Neural crest cell (in vitro differentiated cells): ENCODE measurements at regions not wholly inside any gene's neighbourhood (a gene's known extent, or its start where the extent isn't known, plus 50 kb on each side); places are given as distances from the start of the nearest gene placed in this dataset.
A peak's percentile ranks its signal among the peaks of the same experiment; 100 is the strongest.

Source experiments
- DNase-seq: peaks from one replicate; pipeline ENCODE4 v3.0.0; 2021; ENCODE audit warnings: low read depth, mixed read lengths, low spot score
- H3K27ac Mint-ChIP-seq: one replicate; pipeline ENCODE4 v1.8.0; 2021; ENCODE audit warnings: mild to moderate bottlenecking, mixed read lengths; ENCODE audit not compliant: unreplicated experiment
- H3K27me3 Mint-ChIP-seq: 2 replicates; pipeline ENCODE4 v1.8.0; 2021; ENCODE audit warnings: low read depth, mild to moderate bottlenecking, mixed read lengths
- H3K36me3 Mint-ChIP-seq: 2 replicates; pipeline ENCODE4 v1.8.0; 2021; ENCODE audit warnings: low read depth, mild to moderate bottlenecking, mixed read lengths
- H3K4me1 Mint-ChIP-seq: 2 replicates; pipeline ENCODE4 v1.8.0; 2021; ENCODE audit warnings: mixed read lengths
- H3K4me3 Mint-ChIP-seq: one replicate; pipeline ENCODE4 v1.8.0; 2021; ENCODE audit warnings: mild to moderate bottlenecking, mixed read lengths
- H3K9me3 Mint-ChIP-seq: 2 replicates; pipeline ENCODE4 v1.8.0; 2021; ENCODE audit warnings: mixed read lengths
- CTCF ChIP-seq: fragments of 200-600 bp; sonication (generic); conservative IDR thresholded peaks from 2 replicates; pipeline ENCODE4 v1.5.0; 2021; ENCODE audit warnings: antibody characterized with exemption, mild to moderate bottlenecking

GRCh38 chr18:38664929-38665328, 1099.3 kb upstream of the CELF4 start:
- Mint-ChIP-seq H3K27ac (peak overlapping the region; percentile 7), H3K36me3 (no peaks in the 10 kb centered on the region), H3K4me3 (no peak overlapping the region), H3K4me1 (no peaks in the 10 kb centered on the region), H3K27me3 (no peaks in the 10 kb centered on the region), H3K9me3 (no peaks in the 10 kb centered on the region)
- TF ChIP-seq CTCF, result no peak
- DNase-seq, result no peak

- no peaks in the 10 kb centered on the region for H3K9me3 Mint-ChIP-seq
- H3K4me3 Mint-ChIP-seq, result no peak overlapping the region
These were observed 1098.1 kb upstream of the CELF4 start for GRCh38 chr18:38663682-38664081.

GRCh38 chr18:38663270-38663669, 1097.7 kb upstream of the CELF4 start:
- Mint-ChIP-seq H3K27ac (no peak overlapping the region), H3K36me3 (no peaks in the 10 kb centered on the region), H3K4me1 (no peaks in the 10 kb centered on the region), H3K9me3 (no peaks in the 10 kb centered on the region), H3K4me3 (no peak overlapping the region), H3K27me3 (no peaks in the 10 kb centered on the region)
- no peak for DNase-seq
- TF ChIP-seq CTCF, result no peak

More at GRCh38 chr18:38663682-38664081, 1098.1 kb upstream of the CELF4 start:
- no peaks in the 10 kb centered on the region for H3K36me3 Mint-ChIP-seq
- no peak for DNase-seq
- no peak overlapping the region for H3K27ac Mint-ChIP-seq
- TF ChIP-seq CTCF, result no peak
- no peaks in the 10 kb centered on the region for H3K4me1 Mint-ChIP-seq
- no peaks in the 10 kb centered on the region for H3K27me3 Mint-ChIP-seq

- no peaks in the 10 kb centered on the region for H3K4me1 Mint-ChIP-seq
- no peaks in the 10 kb centered on the region for H3K36me3 Mint-ChIP-seq
- no peak overlapping the region for H3K4me3 Mint-ChIP-seq
- peaks cover 3% of the 10 kb centered on the region for H3K9me3 Mint-ChIP-seq
- DNase-seq, result no peak
- H3K27ac Mint-ChIP-seq, result no peak overlapping the region
- no peak for TF ChIP-seq CTCF
- no peaks in the 10 kb centered on the region for H3K27me3 Mint-ChIP-seq
These were observed 1089.3 kb upstream of the CELF4 start for GRCh38 chr18:38654946-38655345.

GRCh38 chr18:38651736-38652135, 1086.1 kb upstream of the CELF4 start:
- peaks cover 3% of the 10 kb centered on the region for H3K9me3 Mint-ChIP-seq
- DNase-seq, result no peak
- H3K4me3 Mint-ChIP-seq, result no peak overlapping the region
- no peaks in the 10 kb centered on the region for H3K27me3 Mint-ChIP-seq
- TF ChIP-seq CTCF, result no peak
- H3K36me3 Mint-ChIP-seq, result no peaks in the 10 kb centered on the region
- no peaks in the 10 kb centered on the region for H3K4me1 Mint-ChIP-seq
- no peak overlapping the region for H3K27ac Mint-ChIP-seq

GRCh38 chr18:38648179-38648578, 1082.6 kb upstream of the CELF4 start:
- DNase-seq, result no peak
- Mint-ChIP-seq H3K27ac (no peak overlapping the region), H3K36me3 (no peaks in the 10 kb centered on the region), H3K4me1 (no peaks in the 10 kb centered on the region), H3K4me3 (no peak overlapping the region), H3K27me3 (no peaks in the 10 kb centered on the region), H3K9me3 (no peaks in the 10 kb centered on the region)
- no peak for TF ChIP-seq CTCF
